ENCODE measurements at regions not wholly inside any gene's neighbourhood (a gene's known extent, or its start where the extent isn't known, plus 50 kb on each side); places are given as distances from the start of the nearest gene placed in this dataset.

DNA sequence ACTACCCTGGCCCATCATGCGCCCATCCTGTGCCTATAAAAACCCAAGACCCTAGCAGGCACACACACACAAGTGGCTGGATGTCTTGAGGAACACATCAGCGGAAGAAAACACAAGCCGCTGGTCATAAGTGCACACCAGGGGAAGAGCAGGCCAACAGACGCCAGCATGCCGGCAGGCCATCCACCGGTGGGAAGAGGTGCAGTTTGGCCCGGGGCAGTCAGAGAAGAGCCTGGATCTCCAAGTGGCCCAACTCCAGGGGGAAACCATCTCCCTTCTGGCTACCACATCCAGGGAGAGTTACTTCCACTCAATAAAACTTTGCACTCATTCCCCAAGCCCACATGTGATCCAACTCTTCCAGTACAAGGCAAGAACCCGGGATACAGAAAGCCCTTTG lies 2001.3 kb upstream of the NUDT12 start:
- TF ChIP-seq FOS (IDR thresholded peaks at IDR 0.05; ENCODE audit: low read depth, low read length) (no peak), POLR2A (IDR thresholded peaks at IDR 0.05; ENCODE audit: low read depth, low read length) (no peak), MAFK (IDR thresholded peaks at IDR 0.05; ENCODE audit: low read depth, low read length) (no peak), MAZ (IDR thresholded peaks at IDR 0.05; ENCODE audit: borderline replicate concordance, low read depth, low read length) (no peak), CEBPB (IDR thresholded peaks at IDR 0.05; ENCODE audit: low read depth, low read length) (no peak), RCOR1 (IDR thresholded peaks at IDR 0.05; ENCODE audit: insufficient replicate concordance, low read length) (no peak), CHD1 (IDR thresholded peaks at IDR 0.05; ENCODE audit: low read depth, low read length) (no peak), NFE2L2 (IDR thresholded peaks at IDR 0.05; ENCODE audit: low read depth, low read length) (no peak), SMC3 (IDR thresholded peaks at IDR 0.05; ENCODE audit: low read depth, low read length) (no peak), ELK1 (IDR thresholded peaks at IDR 0.05; ENCODE audit: borderline replicate concordance, low read depth, low read length) (no peak), MXI1 (IDR thresholded peaks at IDR 0.05; ENCODE audit: borderline replicate concordance, low read depth, low read length) (no peak), RAD21 (IDR thresholded peaks at IDR 0.05; ENCODE audit: low read length) (no peak), RFX5 (IDR thresholded peaks at IDR 0.05; ENCODE audit: low read depth, low read length) (no peak), BHLHE40 (IDR thresholded peaks at IDR 0.05; ENCODE audit: low read depth, low read length) (no peak), CTCF (conservative IDR thresholded peaks at IDR 0.05; ENCODE audit: low read depth, low read length) (no peak)
- TF ChIP-seq, protein P1, sequence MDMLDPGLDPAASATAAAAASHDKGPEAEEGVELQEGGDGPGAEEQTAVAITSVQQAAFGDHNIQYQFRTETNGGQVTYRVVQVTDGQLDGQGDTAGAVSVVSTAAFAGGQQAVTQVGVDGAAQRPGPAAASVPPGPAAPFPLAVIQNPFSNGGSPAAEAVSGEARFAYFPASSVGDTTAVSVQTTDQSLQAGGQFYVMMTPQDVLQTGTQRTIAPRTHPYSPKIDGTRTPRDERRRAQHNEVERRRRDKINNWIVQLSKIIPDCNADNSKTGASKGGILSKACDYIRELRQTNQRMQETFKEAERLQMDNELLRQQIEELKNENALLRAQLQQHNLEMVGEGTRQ (IDR thresholded peaks at IDR 0.05; ENCODE audit: low read depth, low read length): no peak
- intact Hi-C loops (cut with micrococcal nuclease): no loop called here
- no peak for ATAC-seq (ENCODE audit: low read depth)
- Histone ChIP-seq H4K5ac (ENCODE audit: low read depth, low read length) (no peak overlapping the region), H3K14ac (replicated peaks; ENCODE audit: low read depth, low read length) (no peak overlapping the region), H3K56ac (ENCODE audit: extremely low read depth, insufficient read depth, low read length) (no peak overlapping the region), H2BK15ac (ENCODE audit: low read depth, low read length) (no peak overlapping the region), H3K4ac (ENCODE audit: low read depth, low read length) (no peak overlapping the region), H2BK20ac (ENCODE audit: low read depth, low read length) (no peak overlapping the region), H2BK120ac (ENCODE audit: low read depth, low read length) (no peak overlapping the region), H3K27ac (ENCODE audit: insufficient read depth, low read length) (no peak overlapping the region), H3K4me2 (ENCODE audit: low read depth, low read length) (no peak overlapping the region), H3K36me3 (ENCODE audit: control insufficient read depth, insufficient read depth, low read length) (no peaks in the 10 kb centered on the region), H3K79me1 (ENCODE audit: low read depth in 1 of 2, low read length in 2 of 2) (no peaks in the 10 kb centered on the region), H2AK5ac (ENCODE audit: low read depth, low read length) (no peak overlapping the region), H3K9ac (ENCODE audit: low read depth, low read length) (no peak overlapping the region), H4K20me1 (ENCODE audit: insufficient read depth, low read length) (no peaks in the 10 kb centered on the region), H3K27me3 (ENCODE audit: control insufficient read depth, insufficient read depth, low read length) (no peaks in the 10 kb centered on the region), H2BK5ac (ENCODE audit: low read depth, low read length, poor library complexity, severe bottlenecking) (no peak overlapping the region), H4K8ac (ENCODE audit: low read depth in 2 of 2, low read length in 2 of 2) (no peak overlapping the region), H3K18ac (ENCODE audit: low read depth, low read length) (no peak overlapping the region), H3K9me3 (ENCODE audit: control insufficient read depth, insufficient read depth, low read length) (peaks cover 4% of the 10 kb centered on the region), H3K4me1 (ENCODE audit: control insufficient read depth, insufficient read depth, low read length) (no peaks in the 10 kb centered on the region), H2AK9ac (replicated peaks; ENCODE audit: low read depth, low read length, poor library complexity) (no peak overlapping the region), H4K91ac (ENCODE audit: insufficient read depth, low read depth, low read length) (no peak overlapping the region), H3K4me3 (ENCODE audit: insufficient read depth, low read depth, low read length) (no peak overlapping the region), H3K9me1 (ENCODE audit: insufficient read depth, low read length) (no peaks in the 10 kb centered on the region), H3K23ac (ENCODE audit: low read depth, low read length) (no peak overlapping the region), H2AFZ (replicated peaks; ENCODE audit: low read length, poor library complexity) (no peak overlapping the region)
- dilution Hi-C loops (cut with HindIII; ENCODE audit: low sequenced_read_pairs, unreplicated experiment): no loop called here
- in situ Hi-C loops (cut with MboI; ENCODE audit: low sequenced_read_pairs): no loop called here
- WGBS, 2 experiments (ENCODE audit: extremely low coverage in 2 of 2, insufficient read length in 1 of 2): 84% methylated on average over 4 of the region's 8 CpGs; no CpG with 5 or more reads in 1 of the 2 experiments
- no TSS peak for BruUV-seq (replicated peaks)
- DNase-seq: no peak
- CTCF ChIA-PET: no interaction called here
- POLR2A ChIA-PET (ENCODE audit: unreplicated experiment): no interaction called here

All from IMR-90 (cell line).